OCI-LY7 (cell line): ENCODE measurements at regions not wholly inside any gene's neighbourhood (a gene's known extent, or its start where the extent isn't known, plus 50 kb on each side); places are given as distances from the start of the nearest gene placed in this dataset.

ENCODE experiments used
- BruUV-seq: library from RNA; stranded (reverse); fragments of 400-500 nt; replicated peaks from 2 replicates; lab custom pipeline; 2021; lab: Mats Ljungman, UMichigan
- CTCF ChIA-PET: fragments of 300-600 bp; sonication (Branson Sonifier 250); formaldehyde crosslinking; loops from one replicate; lab custom pipeline; 2022; ENCODE audit warnings: antibody characterized with exemption; ENCODE audit not compliant: unreplicated experiment; lab: Charles Lee
- POLR2A ChIA-PET: fragments of 300-600 bp; sonication (Branson Sonifier 250); formaldehyde crosslinking; loops from one replicate; lab custom pipeline; 2022; ENCODE audit warnings: antibody characterized with exemption; lab: Charles Lee
- DNase-seq: peaks from one replicate; pipeline ENCODE4 v3.0.0-alpha.2; 2015; ENCODE audit warnings: low spot score
- H2AFZ ChIP-seq: fragments of 200-600 bp; sonication (generic), shearing (Covaris generic); 2 replicates; pipeline ENCODE4 v1.6.1; 2014; ENCODE audit warnings: mild to moderate bottlenecking, antibody characterized with exemption, low read length, moderate library complexity
- H3K27ac ChIP-seq: fragments of 200-600 bp; sonication (generic); 2 replicates; pipeline ENCODE4 v1.5.1; 2014; ENCODE audit warnings: mixed run types, low read depth, mild to moderate bottlenecking, moderate library complexity, low read length, inconsistent platforms; ENCODE audit not compliant: poor library complexity, severe bottlenecking
- H3K36me3 ChIP-seq: fragments of 200-600 bp; sonication (generic); 2 replicates; pipeline ENCODE4 v1.6.1; 2014; ENCODE audit warnings: mild to moderate bottlenecking, antibody characterized with exemption, low read length, moderate library complexity, mixed read lengths; ENCODE audit not compliant: insufficient read depth
- H3K4me1 ChIP-seq: fragments of 200-600 bp; sonication (generic); 2 replicates; pipeline ENCODE4 v1.5.1; 2014; ENCODE audit warnings: mild to moderate bottlenecking, low read length; ENCODE audit not compliant: insufficient read depth, poor library complexity, severe bottlenecking
- H3K4me2 ChIP-seq: fragments of 200-600 bp; sonication (generic); 2 replicates; pipeline ENCODE4 v1.6.1; 2014; ENCODE audit warnings: mild to moderate bottlenecking, low read length
- H3K4me3 ChIP-seq: fragments of 200-600 bp; sonication (generic); 2 replicates; pipeline ENCODE4 v1.5.1; 2014; ENCODE audit warnings: mild to moderate bottlenecking, low read depth, low read length; ENCODE audit not compliant: poor library complexity, severe bottlenecking
- H3K79me2 ChIP-seq: fragments of 200-600 bp; sonication (generic); 2 replicates; pipeline ENCODE4 v1.6.1; 2016; ENCODE audit warnings: low read depth, mild to moderate bottlenecking, low read length, moderate library complexity, mixed read lengths; ENCODE audit not compliant: insufficient read depth
- H3K9me2 ChIP-seq: fragments of 200-600 bp; sonication (generic); 2 replicates; pipeline ENCODE4 v1.6.1; 2016; ENCODE audit warnings: mild to moderate bottlenecking, low read length, mixed read lengths; ENCODE audit not compliant: insufficient read depth
- H3K9me3 ChIP-seq: fragments of 200-600 bp; sonication (generic); 2 replicates; pipeline ENCODE4 v1.6.1; 2014; ENCODE audit warnings: mild to moderate bottlenecking, mixed run types, low read length, mixed read lengths
- H4K20me1 ChIP-seq: fragments of 200-600 bp; sonication (generic); 2 replicates; pipeline ENCODE4 v1.6.1; 2014; ENCODE audit warnings: mild to moderate bottlenecking, antibody characterized with exemption, low read length, moderate library complexity, mixed read lengths; ENCODE audit not compliant: insufficient read depth
- CTCF ChIP-seq: fragments of 200-600 bp; sonication (generic); conservative IDR thresholded peaks from 2 replicates; pipeline ENCODE4 v1.5.1; 2014; ENCODE audit warnings: mild to moderate bottlenecking, antibody characterized with exemption, low read length, moderate library complexity, mixed read lengths
- EZH2phosphoT487 ChIP-seq: fragments of 200-600 bp; sonication (generic); IDR thresholded peaks from 2 replicates; pipeline ENCODE4 v1.6.1; 2018; ENCODE audit warnings: low read depth, borderline replicate concordance, mild to moderate bottlenecking, mixed run types, antibody characterized with exemption, low read length, moderate library complexity, mixed read lengths
- intact Hi-C: fragments of 100-400 bp; cut with micrococcal nuclease; formaldehyde crosslinking; loops from one replicate; pipeline ENCODE4 v1.10.0; 2022; ENCODE audit not compliant: unreplicated experiment

GRCh38 chr13:78420814-78421213 lies 182.5 kb downstream of the POU4F1 start:
- Histone ChIP-seq H3K9me2 (no peaks in the 10 kb centered on the region), H2AFZ (no peak overlapping the region)

GRCh38 chr13:78413887-78414553 lies 189.3 kb downstream of the POU4F1 start:
- Histone ChIP-seq H3K4me2 (no peak overlapping the region), H3K9me3 (no peaks in the 10 kb centered on the region), H3K9me2 (no peaks in the 10 kb centered on the region), H3K4me1 (no peaks in the 10 kb centered on the region), H3K27ac (no peak overlapping the region), H3K79me2 (no peaks in the 10 kb centered on the region), H4K20me1 (no peaks in the 10 kb centered on the region), H3K36me3 (no peaks in the 10 kb centered on the region), H3K4me3 (no peak overlapping the region), H2AFZ (no peak overlapping the region)
- intact Hi-C loops, result no loop called here
- ChIA-PET POLR2A (interaction anchor here (0.6 to 1.1 kb wide), 3 partner anchors 22 to 251 kb away, joined by 3 to 6 read pairs (median 3); no protein-coding TSS in a partner anchor), CTCF (no interaction called here)
- no peak for DNase-seq
- BruUV-seq, result no TSS peak
- no peak for TF ChIP-seq EZH2phosphoT487
- no peak for TF ChIP-seq CTCF

More at GRCh38 chr13:78420814-78421213, 182.5 kb downstream of the POU4F1 start:
- H4K20me1 ChIP-seq, result no peaks in the 10 kb centered on the region
- TF ChIP-seq CTCF (no peak), EZH2phosphoT487 (no peak)
- H3K4me3 ChIP-seq, result no peak overlapping the region
- intact Hi-C loops, result no loop called here
- no peak overlapping the region for H3K27ac ChIP-seq
- CTCF ChIA-PET, result no interaction called here
- no peaks in the 10 kb centered on the region for H3K9me3 ChIP-seq
- H3K4me1 ChIP-seq, result no peaks in the 10 kb centered on the region
- no peaks in the 10 kb centered on the region for H3K36me3 ChIP-seq
- BruUV-seq, result no TSS peak
- no peaks in the 10 kb centered on the region for H3K79me2 ChIP-seq
- H3K4me2 ChIP-seq, result no peak overlapping the region
- DNase-seq, result no peak
- POLR2A ChIA-PET, result no interaction called here

- H3K79me2 ChIP-seq, result no peaks in the 10 kb centered on the region
- no peak overlapping the region for H3K27ac ChIP-seq
- H4K20me1 ChIP-seq, result no peaks in the 10 kb centered on the region
- POLR2A ChIA-PET, result no interaction called here
- no peak overlapping the region for H3K4me3 ChIP-seq
- intact Hi-C loops, result no loop called here
- no peak for DNase-seq
- H3K4me1 ChIP-seq, result no peaks in the 10 kb centered on the region
- no peak overlapping the region for H3K4me2 ChIP-seq
- H3K9me3 ChIP-seq, result no peaks in the 10 kb centered on the region
- H3K9me2 ChIP-seq, result no peaks in the 10 kb centered on the region
- CTCF ChIA-PET, result no interaction called here
- BruUV-seq, result no TSS peak
- no peak overlapping the region for H2AFZ ChIP-seq
- TF ChIP-seq EZH2phosphoT487 (no peak), CTCF (no peak)
- no peaks in the 10 kb centered on the region for H3K36me3 ChIP-seq
Observed at GRCh38 chr13:78410847-78411246, 192.5 kb downstream of the POU4F1 start.
